Right lobe of liver (tissue), 4 donors: ENCODE measurements at regions not wholly inside any gene's neighbourhood (a gene's known extent, or its start where the extent isn't known, plus 50 kb on each side); places are given as distances from the start of the nearest gene placed in this dataset.
"Not testable (repeated sequence)": the region's sequence is repeated elsewhere in the genome, so short reads cannot be mapped to it uniquely, and the experiment has no call there.

Experiments used
- CTCF ChIP-seq, 4 donors: fragments of 200-600 bp in 3 of 4; fragments of 450-650 bp in 1 of 4; IDR thresholded peaks; one replicate each; pipeline versions ENCODE4 v1.5.1 to v1.8.0; 2016 to 2022; ENCODE audit warnings: antibody characterized with exemption in 4 of 4, mild to moderate bottlenecking in 2 of 4
- POLR2A ChIP-seq: fragments of 450-650 bp; IDR thresholded peaks from one replicate; pipeline ENCODE4 v1.6.1; 2017; ENCODE audit warnings: antibody characterized with exemption, mild to moderate bottlenecking
- donor health status: DM: no; HTN: no; CAD: no.
- donor health status: DM: no; HTN: no; CAD: no.
- donor health status: DM: no; HTN: yes; CAD: no.

- not testable (repeated sequence) for TF ChIP-seq CTCF (IDR thresholded peaks at IDR 0.05); POLR2A
Observed at GRCh38 chr13:97544971-97545499, 111.1 kb downstream of the RAP2A start.
